ENCODE measurements at regions not wholly inside any gene's neighbourhood (a gene's known extent, or its start where the extent isn't known, plus 50 kb on each side); places are given as distances from the start of the nearest gene placed in this dataset.
"Not testable (repeated sequence)": the region's sequence is repeated elsewhere in the genome, so short reads cannot be mapped to it uniquely, and the experiment has no call there.

GRCh38 chr1:146317785-146318184, 89.0 kb upstream of the NOTCH2NLA start:
- not testable (repeated sequence) for TF ChIP-seq CTCF, POLR2AphosphoS5, EP300, POLR2A (IDR thresholded peaks at IDR 0.05)

Data from upper lobe of left lung (tissue), 4 donors.